Panc1 (cell line): ENCODE measurements at regions not wholly inside any gene's neighbourhood (a gene's known extent, or its start where the extent isn't known, plus 50 kb on each side); places are given as distances from the start of the nearest gene placed in this dataset.
"Not testable (repeated sequence)": the region's sequence is repeated elsewhere in the genome, so short reads cannot be mapped to it uniquely, and the experiment has no call there.

ENCODE experiments used
- CTCF ChIP-seq: fragments of 450-650 bp; IDR thresholded peaks from 2 replicates; pipeline ENCODE4 v1.5.1; 2017; ENCODE audit warnings: mild to moderate bottlenecking
- POLR2AphosphoS5 ChIP-seq: IDR thresholded peaks from 2 replicates; pipeline ENCODE4 v1.6.1; 2012; ENCODE audit warnings: mild to moderate bottlenecking, low read depth, low read length, moderate library complexity
- SIN3A ChIP-seq: IDR thresholded peaks from 2 replicates; pipeline ENCODE4 v1.6.1; 2012; ENCODE audit warnings: low read depth, mild to moderate bottlenecking, low read length, moderate library complexity, borderline replicate concordance; ENCODE audit not compliant: insufficient read depth
- TCF7L2 ChIP-seq: IDR thresholded peaks from 2 replicates; pipeline ENCODE4 v1.6.1; 2011; ENCODE audit warnings: mild to moderate bottlenecking, low read depth, low read length, inconsistent platforms
- TF ChIP-seq, protein P1 (sequence below), 2 experiments: IDR thresholded peaks; 2 replicates each; pipeline ENCODE4 v1.6.1; 2011 to 2012; ENCODE audit warnings: low read depth in 2 of 2, control low read depth in 1 of 2, low read length in 1 of 2, mild to moderate bottlenecking in 1 of 2, moderate library complexity in 1 of 2; ENCODE audit not compliant: insufficient read depth in 1 of 2

DNA sequence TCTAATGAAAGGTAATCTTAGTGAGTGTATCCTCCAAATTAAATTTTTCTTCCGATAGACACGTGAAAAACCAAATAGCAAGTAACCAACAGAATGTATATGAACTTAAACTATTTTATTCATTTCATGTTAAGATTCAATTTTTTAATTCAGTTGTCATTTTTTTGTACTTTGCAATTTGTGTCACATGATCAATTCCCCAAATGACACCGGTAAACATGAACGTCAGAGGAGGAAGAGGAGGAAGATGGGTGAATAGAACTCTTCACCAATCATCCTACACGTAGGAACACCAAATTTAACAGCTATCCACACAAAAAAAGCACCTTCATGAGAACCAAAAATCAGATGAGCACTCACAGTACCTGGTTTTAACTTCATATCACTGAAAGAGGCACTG lies 401.4 kb upstream of the MIR17HG start:
- TF ChIP-seq CTCF, POLR2AphosphoS5, SIN3A, TCF7L2: not testable (repeated sequence)
- TF ChIP-seq, protein P1, sequence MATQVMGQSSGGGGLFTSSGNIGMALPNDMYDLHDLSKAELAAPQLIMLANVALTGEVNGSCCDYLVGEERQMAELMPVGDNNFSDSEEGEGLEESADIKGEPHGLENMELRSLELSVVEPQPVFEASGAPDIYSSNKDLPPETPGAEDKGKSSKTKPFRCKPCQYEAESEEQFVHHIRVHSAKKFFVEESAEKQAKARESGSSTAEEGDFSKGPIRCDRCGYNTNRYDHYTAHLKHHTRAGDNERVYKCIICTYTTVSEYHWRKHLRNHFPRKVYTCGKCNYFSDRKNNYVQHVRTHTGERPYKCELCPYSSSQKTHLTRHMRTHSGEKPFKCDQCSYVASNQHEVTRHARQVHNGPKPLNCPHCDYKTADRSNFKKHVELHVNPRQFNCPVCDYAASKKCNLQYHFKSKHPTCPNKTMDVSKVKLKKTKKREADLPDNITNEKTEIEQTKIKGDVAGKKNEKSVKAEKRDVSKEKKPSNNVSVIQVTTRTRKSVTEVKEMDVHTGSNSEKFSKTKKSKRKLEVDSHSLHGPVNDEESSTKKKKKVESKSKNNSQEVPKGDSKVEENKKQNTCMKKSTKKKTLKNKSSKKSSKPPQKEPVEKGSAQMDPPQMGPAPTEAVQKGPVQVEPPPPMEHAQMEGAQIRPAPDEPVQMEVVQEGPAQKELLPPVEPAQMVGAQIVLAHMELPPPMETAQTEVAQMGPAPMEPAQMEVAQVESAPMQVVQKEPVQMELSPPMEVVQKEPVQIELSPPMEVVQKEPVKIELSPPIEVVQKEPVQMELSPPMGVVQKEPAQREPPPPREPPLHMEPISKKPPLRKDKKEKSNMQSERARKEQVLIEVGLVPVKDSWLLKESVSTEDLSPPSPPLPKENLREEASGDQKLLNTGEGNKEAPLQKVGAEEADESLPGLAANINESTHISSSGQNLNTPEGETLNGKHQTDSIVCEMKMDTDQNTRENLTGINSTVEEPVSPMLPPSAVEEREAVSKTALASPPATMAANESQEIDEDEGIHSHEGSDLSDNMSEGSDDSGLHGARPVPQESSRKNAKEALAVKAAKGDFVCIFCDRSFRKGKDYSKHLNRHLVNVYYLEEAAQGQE (IDR thresholded peaks at IDR 0.05; ENCODE audit: insufficient read depth in 1 of 2, low read depth in 2 of 2, low read length in 1 of 2), result not testable (repeated sequence)
